ENCODE measurements at regions not wholly inside any gene's neighbourhood (a gene's known extent, or its start where the extent isn't known, plus 50 kb on each side); places are given as distances from the start of the nearest gene placed in this dataset.

- Mint-ChIP-seq H3K4me3 (no peak overlapping the region), H3K36me3 (no peaks in the 10 kb centered on the region), H3K27ac (no peak overlapping the region), H3K9me3 (peaks cover 2 to 24% (median 9%) of the 10 kb centered on the region in 8 donors), H3K27me3 (peaks cover 2 to 6% of the 10 kb centered on the region in 2 donors), H3K4me1 (no peaks in the 10 kb centered on the region)
- CTCF ChIA-PET (ENCODE audit: partially characterized antibody) = no interaction called here
- no peaks in the 10 kb centered on the region for H3K27me3 ChIP-seq (ENCODE audit: insufficient read depth, low read length)
- no peak overlapping the region for H3K27ac ChIP-seq (ENCODE audit: low read depth, low read length)
- intact Hi-C loops (cut with micrococcal nuclease) = no loop called here
- H3K4me3 ChIP-seq (ENCODE audit: low read length in 2 of 2) = no peak overlapping the region
- DNase-seq = no peak
- no peaks in the 10 kb centered on the region for H3K9me3 ChIP-seq (ENCODE audit: control insufficient read depth in 1 of 2, low read length in 2 of 2)
- no peaks in the 10 kb centered on the region for H3K4me1 ChIP-seq (ENCODE audit: insufficient read depth, low read length)
- POLR2A ChIA-PET (ENCODE audit: partially characterized antibody) = no interaction called here
- H3K36me3 ChIP-seq (ENCODE audit: insufficient read depth, low read length) = no peaks in the 10 kb centered on the region
Observed at GRCh38 chr3:110479731-110480130, 591.9 kb upstream of the NECTIN3 start.

- no peaks in the 10 kb centered on the region for H3K36me3 ChIP-seq (ENCODE audit: insufficient read depth, low read length)
- no peak overlapping the region for H3K27ac ChIP-seq (ENCODE audit: low read depth, low read length)
- Mint-ChIP-seq H3K27ac (no peak overlapping the region), H3K4me3 (no peak overlapping the region), H3K36me3 (no peaks in the 10 kb centered on the region), H3K9me3 (peaks cover 2 to 66% (median 28%) of the 10 kb centered on the region in 8 donors), H3K4me1 (no peaks in the 10 kb centered on the region), H3K27me3 (peaks cover 0 to 1% of the 10 kb centered on the region in 2 donors)
- H3K27me3 ChIP-seq (ENCODE audit: insufficient read depth, low read length) = no peaks in the 10 kb centered on the region
- no peak for DNase-seq
- ChIA-PET POLR2A (ENCODE audit: partially characterized antibody) (no interaction called here), CTCF (ENCODE audit: partially characterized antibody) (no interaction called here)
- no peaks in the 10 kb centered on the region for H3K4me1 ChIP-seq (ENCODE audit: insufficient read depth, low read length)
- intact Hi-C loops (cut with micrococcal nuclease) = no loop called here
- peaks cover 0 to 6% of the 10 kb centered on the region in 2 donors for H3K9me3 ChIP-seq (ENCODE audit: control insufficient read depth in 1 of 2, low read length in 2 of 2)
- no peak overlapping the region for H3K4me3 ChIP-seq (ENCODE audit: low read length in 2 of 2)
Observed at GRCh38 chr3:110485389-110485788, 586.2 kb upstream of the NECTIN3 start.

- no peak overlapping the region for H3K27ac Mint-ChIP-seq
- H3K27me3 Mint-ChIP-seq = no peaks in the 10 kb centered on the region
- intact Hi-C loops (cut with micrococcal nuclease) = no loop called here
- POLR2A ChIA-PET (ENCODE audit: partially characterized antibody) = no interaction called here
- no peaks in the 10 kb centered on the region for H3K4me1 ChIP-seq (ENCODE audit: insufficient read depth, low read length)
- DNase-seq = no peak
- no peaks in the 10 kb centered on the region for H3K27me3 ChIP-seq (ENCODE audit: insufficient read depth, low read length)
- H3K9me3 ChIP-seq (ENCODE audit: control insufficient read depth in 1 of 2, low read length in 2 of 2) = peaks cover 0 to 6% of the 10 kb centered on the region in 2 donors
- no peak overlapping the region for H3K4me3 Mint-ChIP-seq
- H3K4me3 ChIP-seq (ENCODE audit: low read length in 2 of 2) = no peak overlapping the region
- no peaks in the 10 kb centered on the region for H3K36me3 ChIP-seq (ENCODE audit: insufficient read depth, low read length)
- peaks cover 0 to 61% (median 26%) of the 10 kb centered on the region in 8 donors for H3K9me3 Mint-ChIP-seq
- no peaks in the 10 kb centered on the region for H3K36me3 Mint-ChIP-seq
- H3K27ac ChIP-seq (ENCODE audit: low read depth, low read length) = no peak overlapping the region
- H3K4me1 Mint-ChIP-seq = no peaks in the 10 kb centered on the region
- CTCF ChIA-PET (ENCODE audit: partially characterized antibody) = no interaction called here
Observed at GRCh38 chr3:110487840-110488239, 583.8 kb upstream of the NECTIN3 start.

GRCh38 chr3:110491413-110491812, 580.2 kb upstream of the NECTIN3 start:
- no peaks in the 10 kb centered on the region for H3K27me3 ChIP-seq (ENCODE audit: insufficient read depth, low read length)
- peaks cover 0 to 6% of the 10 kb centered on the region in 2 donors for H3K9me3 ChIP-seq (ENCODE audit: control insufficient read depth in 1 of 2, low read length in 2 of 2)
- no peaks in the 10 kb centered on the region for H3K4me1 ChIP-seq (ENCODE audit: insufficient read depth, low read length)
- no peaks in the 10 kb centered on the region for H3K27me3 Mint-ChIP-seq
- DNase-seq = no peak
- no peak overlapping the region for H3K4me3 ChIP-seq (ENCODE audit: low read length in 2 of 2)
- ChIA-PET POLR2A (ENCODE audit: partially characterized antibody) (no interaction called here), CTCF (ENCODE audit: partially characterized antibody) (no interaction called here)
- no peak overlapping the region for H3K27ac Mint-ChIP-seq
- H3K9me3 Mint-ChIP-seq = peaks cover 0 to 25% (median 17%) of the 10 kb centered on the region in 8 donors
- H3K27ac ChIP-seq (ENCODE audit: low read depth, low read length) = no peak overlapping the region
- H3K36me3 Mint-ChIP-seq = no peaks in the 10 kb centered on the region
- intact Hi-C loops (cut with micrococcal nuclease) = no loop called here
- H3K4me1 Mint-ChIP-seq = no peaks in the 10 kb centered on the region
- H3K4me3 Mint-ChIP-seq = no peak overlapping the region
- no peaks in the 10 kb centered on the region for H3K36me3 ChIP-seq (ENCODE audit: insufficient read depth, low read length)

GRCh38 chr3:110492876-110493275, 578.7 kb upstream of the NECTIN3 start:
- H3K27ac ChIP-seq (ENCODE audit: low read depth, low read length) = no peak overlapping the region
- no peaks in the 10 kb centered on the region for H3K27me3 ChIP-seq (ENCODE audit: insufficient read depth, low read length)
- no peaks in the 10 kb centered on the region for H3K36me3 ChIP-seq (ENCODE audit: insufficient read depth, low read length)
- POLR2A ChIA-PET (ENCODE audit: partially characterized antibody) = no interaction called here
- Mint-ChIP-seq H3K4me3 (no peak overlapping the region), H3K27ac (no peak overlapping the region), H3K9me3 (peaks cover 0 to 12% (median 7%) of the 10 kb centered on the region in 8 donors), H3K27me3 (no peaks in the 10 kb centered on the region), H3K36me3 (no peaks in the 10 kb centered on the region), H3K4me1 (no peaks in the 10 kb centered on the region)
- H3K9me3 ChIP-seq (ENCODE audit: control insufficient read depth in 1 of 2, low read length in 2 of 2) = no peaks in the 10 kb centered on the region
- H3K4me3 ChIP-seq (ENCODE audit: low read length in 2 of 2) = no peak overlapping the region
- DNase-seq = no peak
- CTCF ChIA-PET (ENCODE audit: partially characterized antibody) = no interaction called here
- intact Hi-C loops (cut with micrococcal nuclease) = no loop called here
- H3K4me1 ChIP-seq (ENCODE audit: insufficient read depth, low read length) = no peaks in the 10 kb centered on the region

- H3K9me3 ChIP-seq (ENCODE audit: control insufficient read depth in 1 of 2, low read length in 2 of 2) = no peaks in the 10 kb centered on the region
- H3K4me3 Mint-ChIP-seq = no peak overlapping the region
- no peaks in the 10 kb centered on the region for H3K36me3 ChIP-seq (ENCODE audit: insufficient read depth, low read length)
- no peak overlapping the region for H3K27ac ChIP-seq (ENCODE audit: low read depth, low read length)
- H3K4me3 ChIP-seq (ENCODE audit: low read length in 2 of 2) = no peak overlapping the region
- no peaks in the 10 kb centered on the region for H3K27me3 Mint-ChIP-seq
- no peaks in the 10 kb centered on the region for H3K4me1 ChIP-seq (ENCODE audit: insufficient read depth, low read length)
- H3K27me3 ChIP-seq (ENCODE audit: insufficient read depth, low read length) = no peaks in the 10 kb centered on the region
- no peaks in the 10 kb centered on the region for H3K4me1 Mint-ChIP-seq
- no peaks in the 10 kb centered on the region for H3K36me3 Mint-ChIP-seq
- intact Hi-C loops (cut with micrococcal nuclease) = no loop called here
- ChIA-PET CTCF (ENCODE audit: partially characterized antibody) (no interaction called here), POLR2A (ENCODE audit: partially characterized antibody) (no interaction called here)
- H3K27ac Mint-ChIP-seq = no peak overlapping the region
- peaks cover 0 to 5% (median 3%) of the 10 kb centered on the region in 8 donors for H3K9me3 Mint-ChIP-seq
- no peak for DNase-seq
Observed at GRCh38 chr3:110493438-110494092, 578.1 kb upstream of the NECTIN3 start.

- no peak overlapping the region for H3K27ac ChIP-seq (ENCODE audit: low read depth, low read length)
- Mint-ChIP-seq H3K36me3 (no peaks in the 10 kb centered on the region), H3K9me3 (peaks cover 0 to 5% (median 0%) of the 10 kb centered on the region in 8 donors), H3K27me3 (no peaks in the 10 kb centered on the region), H3K4me3 (no peak overlapping the region), H3K27ac (no peak overlapping the region), H3K4me1 (no peaks in the 10 kb centered on the region)
- no peaks in the 10 kb centered on the region for H3K27me3 ChIP-seq (ENCODE audit: insufficient read depth, low read length)
- H3K36me3 ChIP-seq (ENCODE audit: insufficient read depth, low read length) = no peaks in the 10 kb centered on the region
- no peak overlapping the region for H3K4me3 ChIP-seq (ENCODE audit: low read length in 2 of 2)
- intact Hi-C loops (cut with micrococcal nuclease) = no loop called here
- CTCF ChIA-PET (ENCODE audit: partially characterized antibody) = no interaction called here
- no peak for DNase-seq
- no peaks in the 10 kb centered on the region for H3K9me3 ChIP-seq (ENCODE audit: control insufficient read depth in 1 of 2, low read length in 2 of 2)
- H3K4me1 ChIP-seq (ENCODE audit: insufficient read depth, low read length) = no peaks in the 10 kb centered on the region
- POLR2A ChIA-PET (ENCODE audit: partially characterized antibody) = no interaction called here
Observed at GRCh38 chr3:110494093-110494490, 577.5 kb upstream of the NECTIN3 start.

- Histone ChIP-seq H3K9me3 (ENCODE audit: control insufficient read depth in 1 of 2, low read length in 2 of 2) (no peaks in the 10 kb centered on the region), H3K4me1 (ENCODE audit: insufficient read depth, low read length) (no peaks in the 10 kb centered on the region), H3K27ac (ENCODE audit: low read depth, low read length) (no peak overlapping the region), H3K27me3 (ENCODE audit: insufficient read depth, low read length) (no peaks in the 10 kb centered on the region), H3K4me3 (ENCODE audit: low read length in 2 of 2) (no peak overlapping the region), H3K36me3 (ENCODE audit: insufficient read depth, low read length) (no peaks in the 10 kb centered on the region)
- Mint-ChIP-seq H3K4me1 (no peaks in the 10 kb centered on the region), H3K4me3 (no peak overlapping the region), H3K36me3 (no peaks in the 10 kb centered on the region), H3K27me3 (no peaks in the 10 kb centered on the region), H3K9me3 (peaks cover 0 to 5% (median 0%) of the 10 kb centered on the region in 8 donors), H3K27ac (no peak overlapping the region)
- DNase-seq = no peak
- ChIA-PET CTCF (ENCODE audit: partially characterized antibody) (no interaction called here), POLR2A (ENCODE audit: partially characterized antibody) (no interaction called here)
- intact Hi-C loops (cut with micrococcal nuclease) = no loop called here
Observed at GRCh38 chr3:110494728-110495127, 576.9 kb upstream of the NECTIN3 start.

All from CD4-positive, alpha-beta memory T cell (primary cell).